ELF-1 (cell line): ENCODE measurements at regions not wholly inside any gene's neighbourhood (a gene's known extent, or its start where the extent isn't known, plus 50 kb on each side); places are given as distances from the start of the nearest gene placed in this dataset.

Experiments used
- DNase-seq: peaks from one replicate; pipeline ENCODE4 v3.0.0-alpha.2; 2016; ENCODE audit warnings: low read depth, low spot score

DNA sequence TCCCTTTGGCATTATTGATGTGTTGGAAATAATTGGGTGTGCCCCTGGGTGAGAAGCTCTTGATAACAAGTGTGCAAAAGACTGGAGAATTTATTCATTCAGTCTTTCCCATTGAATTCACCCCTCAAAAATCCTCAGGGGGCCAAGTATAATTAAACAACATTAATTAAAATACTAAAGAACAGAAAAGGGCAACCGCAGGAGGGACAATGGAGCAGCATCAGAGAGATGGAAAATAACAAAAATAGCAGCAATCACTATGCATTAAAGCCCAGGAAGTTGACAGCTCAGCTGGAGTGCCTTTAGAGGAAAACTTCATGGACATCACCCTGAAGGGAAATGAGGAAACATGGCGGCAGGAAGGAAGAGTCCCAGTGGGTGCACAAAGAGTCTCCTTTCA lies 227.6 kb downstream of the MINAR1 start:
- no peak for DNase-seq

DNA sequence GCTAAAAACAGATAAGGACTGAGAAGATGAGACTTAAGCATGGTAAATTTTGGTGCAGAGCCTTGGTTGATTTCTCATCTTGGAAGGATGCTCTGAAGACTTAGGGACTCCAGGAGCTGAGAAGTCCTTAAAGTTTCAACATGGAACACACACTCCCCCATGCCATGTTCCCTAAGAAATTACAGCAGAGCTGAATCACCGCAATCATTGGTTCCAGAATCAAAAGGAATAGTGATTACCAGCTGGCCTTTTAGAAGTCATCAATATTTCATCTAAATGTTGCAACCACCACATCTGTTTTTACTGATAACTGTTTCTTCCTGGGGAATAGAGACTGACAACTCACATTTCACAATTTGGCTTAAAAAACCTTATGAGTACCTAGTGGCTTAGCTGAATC lies 229.3 kb downstream of the MINAR1 start:
- no peak for DNase-seq

DNA sequence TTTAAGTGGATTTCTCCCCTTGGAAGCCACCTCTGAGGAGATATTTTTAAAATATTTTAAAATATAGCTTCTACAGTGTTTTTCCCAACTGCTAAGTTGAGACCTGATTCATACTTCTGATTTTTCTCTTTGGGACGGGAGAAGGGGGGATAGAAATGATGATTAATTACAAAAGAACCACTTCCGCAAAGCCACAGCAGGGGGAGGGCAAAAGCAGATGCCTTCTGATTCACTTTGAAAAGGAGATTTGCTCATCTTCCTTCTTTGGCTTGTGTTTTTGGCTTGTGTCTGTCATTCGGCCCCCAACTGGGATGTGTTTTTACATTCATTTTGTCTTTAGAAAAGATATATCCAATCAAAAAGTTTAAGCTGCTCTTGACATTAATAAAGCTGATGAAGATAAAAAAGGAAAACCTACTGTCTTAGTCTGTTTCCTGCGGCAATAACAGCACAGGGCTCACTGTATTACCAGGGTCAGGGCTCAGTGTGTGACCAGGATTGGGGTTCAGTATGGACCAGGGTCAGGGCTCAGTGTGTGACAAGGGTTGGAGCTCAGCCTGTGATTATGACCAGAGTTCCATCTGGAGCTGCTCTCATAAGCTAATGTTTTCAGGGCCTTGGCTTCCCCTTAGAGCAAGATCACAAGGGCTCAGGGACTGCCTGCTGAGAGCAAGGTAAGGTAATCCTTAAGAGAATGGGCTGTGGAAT lies 223.2 kb downstream of the MTHFS start:
- peak; percentile 14 for DNase-seq

DNA sequence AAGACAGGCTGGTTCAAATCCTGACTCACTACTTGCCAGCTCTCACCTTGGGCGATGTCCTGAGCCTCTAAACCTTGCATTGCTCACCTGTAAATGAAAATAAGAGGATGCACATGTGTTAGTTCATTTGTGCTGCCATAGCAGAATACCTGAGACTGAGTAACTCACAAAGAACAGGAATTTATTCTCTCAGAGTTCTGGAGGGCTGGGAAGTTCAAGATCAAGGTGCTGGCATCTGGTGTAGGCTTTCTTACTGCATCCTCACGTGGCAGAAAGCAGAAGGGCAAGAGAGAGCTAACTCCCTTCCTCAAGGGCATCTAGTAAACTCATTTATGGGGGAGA lies 222.7 kb downstream of the MTHFS start:
- DNase-seq: no peak

DNA sequence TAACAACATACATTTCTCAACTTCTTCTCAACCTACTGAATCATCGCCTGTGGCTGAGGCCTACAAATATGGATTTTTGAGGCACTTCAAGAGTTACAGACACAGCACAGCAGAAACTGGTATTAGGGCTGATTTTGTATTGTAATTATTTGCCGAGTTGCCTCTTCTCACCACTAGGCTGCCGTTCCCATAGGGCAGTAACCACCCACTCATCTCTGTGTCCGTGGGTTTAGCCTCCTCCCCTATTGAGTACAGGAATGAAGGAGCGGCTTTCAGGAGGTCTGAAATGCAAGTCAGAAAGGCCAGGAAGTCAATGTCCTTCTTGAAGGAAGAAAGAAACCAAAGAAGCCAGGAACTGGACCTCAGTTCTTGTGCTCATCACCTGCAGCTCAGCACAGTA lies 220.8 kb downstream of the MTHFS start:
- no peak for DNase-seq

DNA sequence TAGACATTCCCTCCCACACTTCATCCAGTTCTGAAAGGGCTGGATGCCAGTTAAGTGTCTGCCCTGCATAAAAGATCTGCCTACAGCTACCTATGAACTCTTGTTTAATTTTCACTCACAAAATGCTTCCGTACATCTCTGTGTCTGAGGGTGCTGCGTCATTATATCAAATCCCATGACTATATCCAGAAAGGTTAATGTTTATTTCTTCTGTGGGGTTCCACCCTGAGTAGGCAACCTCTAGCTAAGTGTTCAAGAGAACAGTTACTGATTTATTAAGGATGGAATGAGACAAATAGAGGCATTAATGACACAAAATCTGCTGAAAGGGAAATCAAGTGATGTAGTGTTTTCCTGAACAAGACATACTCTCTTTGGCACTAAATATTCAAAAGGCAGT lies 220.2 kb downstream of the MTHFS start:
- no peak for DNase-seq

DNA sequence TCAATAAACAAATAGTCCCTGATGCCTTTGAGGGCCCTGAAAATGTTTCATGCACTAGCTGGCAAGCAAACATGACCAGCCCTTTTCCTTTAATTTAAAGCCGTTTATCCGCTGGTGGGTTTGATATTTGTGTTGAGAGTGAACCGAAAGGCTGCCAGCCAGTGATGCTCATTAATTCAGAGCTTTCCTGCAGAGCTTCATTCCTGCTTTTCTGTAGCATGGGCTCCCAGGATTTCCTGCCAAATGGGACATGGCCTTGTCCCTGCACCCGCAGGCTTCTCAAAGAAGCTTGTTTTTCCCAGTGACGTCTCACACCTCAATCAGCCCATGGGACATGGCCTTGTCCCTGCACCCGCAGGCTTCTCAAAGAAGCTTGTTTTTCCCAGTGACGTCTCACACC lies 219.6 kb downstream of the MTHFS start:
- no peak for DNase-seq

DNA sequence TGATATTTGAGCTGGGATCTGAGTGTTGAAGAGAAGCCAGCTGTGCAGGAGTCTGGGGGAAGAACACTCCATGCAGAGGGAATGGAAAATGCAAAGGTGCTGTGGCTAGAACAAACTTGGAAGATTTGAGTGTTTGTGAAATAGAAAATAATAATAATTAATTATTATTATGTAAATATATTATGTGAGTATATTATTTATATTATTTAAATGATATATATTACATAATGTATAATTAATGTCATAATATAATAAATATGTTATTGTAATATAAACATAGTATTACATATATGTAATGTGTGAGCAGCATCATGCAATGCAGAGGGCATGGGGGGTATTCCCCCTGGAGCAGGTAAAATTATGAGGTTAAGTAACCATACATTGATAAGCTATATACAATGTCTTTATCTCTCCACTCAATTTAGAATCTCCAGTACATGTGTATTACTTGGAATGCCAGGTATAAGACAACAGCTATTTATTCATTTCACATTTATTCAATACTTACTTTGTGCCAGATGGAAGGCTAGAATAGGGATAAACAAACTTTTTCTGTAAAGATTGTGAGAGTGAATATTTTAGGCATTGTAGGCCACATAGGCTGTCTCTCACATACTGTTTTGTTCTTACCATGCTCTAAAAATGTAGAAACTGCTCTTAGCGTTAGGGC lies 218.6 kb downstream of the MTHFS start:
- DNase-seq: no peak

DNA sequence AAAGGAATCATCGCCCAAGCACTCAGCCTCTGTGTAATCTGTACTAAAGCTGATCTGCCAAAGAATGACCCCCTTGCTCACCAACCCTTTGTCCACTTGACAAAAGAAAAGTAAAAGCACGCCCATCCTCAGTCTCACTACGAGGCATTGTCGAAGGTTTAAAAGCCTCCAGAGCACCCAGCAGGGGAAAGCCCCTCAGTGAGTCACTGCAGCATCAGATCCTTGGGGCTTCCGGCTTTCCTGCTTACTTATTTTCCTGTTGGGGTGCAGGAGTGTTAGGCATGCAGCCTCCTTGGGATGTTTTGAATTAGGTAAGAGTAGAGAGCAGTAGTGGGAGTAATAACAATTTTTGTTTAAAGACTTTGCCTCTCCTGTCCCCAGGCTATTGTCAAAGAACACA lies 216.1 kb downstream of the MTHFS start:
- DNase-seq: peak; percentile 43

DNA sequence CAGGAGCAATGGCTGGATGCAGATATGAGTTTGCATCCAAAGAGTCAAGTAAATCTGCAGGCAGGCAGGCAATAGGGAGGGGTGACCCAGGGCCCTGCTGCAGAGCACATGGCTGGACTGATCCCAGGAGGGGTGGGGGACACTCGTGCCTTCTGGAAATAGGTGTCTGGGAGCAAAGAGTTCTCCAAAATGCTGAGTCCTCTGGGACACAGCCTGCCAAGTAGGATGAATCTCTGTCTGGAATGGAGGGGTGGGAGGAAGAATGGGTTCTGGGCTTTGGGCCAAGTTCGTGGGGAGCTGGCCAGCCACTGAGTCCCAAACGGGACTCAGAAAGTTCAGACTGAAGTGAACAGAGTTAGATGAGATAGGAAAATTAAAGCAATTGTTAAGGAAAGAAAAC lies 214.5 kb downstream of the MTHFS start:
- DNase-seq: no peak

DNA sequence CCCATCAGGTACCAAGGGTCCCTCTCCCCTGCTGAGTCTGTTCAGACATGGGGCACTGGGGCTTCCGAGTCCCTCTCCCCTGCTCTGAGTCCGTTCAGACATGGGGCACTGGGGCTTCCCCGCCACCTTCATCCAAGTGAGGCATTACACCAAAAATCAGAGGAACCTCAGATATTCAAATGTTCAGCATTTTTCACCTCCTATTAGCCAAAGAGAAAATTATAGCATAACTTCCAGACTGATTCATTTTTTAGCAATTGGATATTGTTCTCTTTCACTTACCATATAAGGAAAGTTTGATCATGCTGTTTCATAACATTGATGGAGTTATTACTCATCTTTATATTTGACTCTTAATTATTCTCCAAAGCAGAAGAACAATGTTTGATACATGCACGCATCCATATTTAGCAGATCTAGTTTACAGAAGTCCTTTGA lies 213.9 kb downstream of the MTHFS start:
- DNase-seq: no peak

DNA sequence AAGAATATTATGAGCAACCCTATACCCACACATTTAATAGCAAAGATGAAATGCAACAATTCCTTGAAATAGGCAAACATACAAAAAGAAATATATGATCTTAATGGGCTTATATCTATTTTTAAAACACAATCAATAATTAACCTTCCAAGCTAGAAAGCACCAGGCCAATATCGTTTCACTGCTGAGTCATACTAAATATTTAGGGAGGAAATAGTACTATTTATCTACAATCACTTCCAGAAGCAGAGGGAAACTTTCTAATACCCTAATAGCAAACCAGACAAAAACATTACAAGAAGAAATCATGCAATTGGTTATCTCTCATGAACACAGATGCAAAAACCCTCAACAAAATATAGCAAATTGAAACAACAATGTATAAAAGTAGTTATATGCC lies 207.8 kb downstream of the MTHFS start:
- no peak for DNase-seq

DNA sequence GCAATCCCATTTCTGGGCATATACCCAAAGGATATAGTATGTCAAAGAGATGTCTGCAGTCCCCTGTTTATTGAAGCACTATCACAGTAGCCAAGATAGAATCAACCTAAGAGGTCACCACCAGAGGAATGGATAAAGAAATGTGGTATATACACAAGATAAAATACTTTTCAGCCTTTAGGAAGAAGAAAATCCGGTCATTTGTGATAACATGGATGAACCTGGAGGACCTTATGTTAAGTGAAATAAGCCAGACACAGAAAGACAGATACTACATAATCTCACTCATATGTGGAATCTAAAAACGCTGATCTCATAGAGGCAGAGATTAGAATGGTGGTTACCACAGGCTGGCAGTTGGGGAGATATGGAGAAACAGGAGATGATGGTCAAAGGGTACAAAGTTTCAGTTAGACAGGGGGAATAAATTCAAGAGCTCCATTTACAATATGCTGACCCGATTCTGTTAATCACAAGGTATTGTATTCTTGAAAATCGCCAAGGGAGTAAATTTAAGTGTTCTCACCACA lies 195.8 kb downstream of the MTHFS start:
- DNase-seq: no peak

DNA sequence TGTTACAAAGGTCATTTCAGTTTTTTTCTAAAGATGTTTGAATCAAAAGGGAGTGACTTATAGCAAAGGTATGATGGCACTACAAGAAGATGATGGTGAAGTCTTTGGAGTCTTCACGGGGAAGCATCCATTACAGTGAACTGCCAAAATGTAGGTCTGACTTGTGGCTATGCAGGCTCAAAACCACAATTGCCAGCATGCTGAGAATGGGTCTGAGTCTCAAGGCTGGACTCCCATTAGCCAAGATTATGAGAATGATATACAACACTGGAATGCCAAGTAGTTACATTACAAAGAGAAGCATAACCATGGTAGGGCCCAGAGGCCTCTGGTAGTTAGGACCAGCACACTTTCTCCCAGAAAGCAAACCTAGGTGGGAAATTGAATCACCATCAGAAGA lies 194.2 kb downstream of the MTHFS start:
- no peak for DNase-seq

DNA sequence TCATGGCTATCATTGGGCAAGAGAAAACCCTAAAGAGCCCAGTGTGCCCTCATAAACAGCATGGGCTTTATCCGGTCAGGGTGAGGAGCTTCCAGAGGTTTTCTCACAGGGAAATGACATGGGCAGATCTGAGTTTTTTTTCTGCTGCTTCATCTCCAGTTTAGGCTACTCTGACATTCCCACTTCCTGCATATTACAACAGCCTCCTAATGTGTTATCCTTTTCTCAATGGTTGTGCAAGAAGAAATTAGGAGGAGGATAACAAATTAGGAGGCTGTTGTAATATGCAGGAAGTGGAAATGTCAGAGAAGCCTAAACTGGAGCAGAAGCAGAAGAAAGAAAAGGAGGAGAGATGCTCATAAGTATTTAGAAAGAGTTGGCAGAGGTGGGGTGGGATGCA lies 175.6 kb downstream of the MTHFS start:
- DNase-seq: no peak

DNA sequence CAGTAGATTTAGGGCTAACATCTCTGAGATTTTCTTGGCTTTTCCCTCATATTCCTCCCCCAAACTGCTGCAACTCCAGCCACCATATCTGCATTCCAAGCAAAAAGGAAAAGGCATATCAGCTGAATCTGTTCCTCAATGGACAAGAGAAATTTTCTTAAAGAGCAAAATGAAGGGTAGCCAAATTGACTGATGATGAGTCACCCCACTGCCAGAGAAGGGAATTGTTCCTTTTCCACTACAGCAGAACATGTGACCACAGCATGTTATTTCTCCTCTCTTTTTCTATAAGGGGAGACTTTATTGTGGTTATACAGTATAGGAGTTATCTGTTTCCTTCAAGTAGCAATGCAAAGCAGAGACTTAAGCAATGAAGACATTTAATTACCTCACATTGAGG lies 172.5 kb downstream of the MTHFS start:
- no peak for DNase-seq

DNA sequence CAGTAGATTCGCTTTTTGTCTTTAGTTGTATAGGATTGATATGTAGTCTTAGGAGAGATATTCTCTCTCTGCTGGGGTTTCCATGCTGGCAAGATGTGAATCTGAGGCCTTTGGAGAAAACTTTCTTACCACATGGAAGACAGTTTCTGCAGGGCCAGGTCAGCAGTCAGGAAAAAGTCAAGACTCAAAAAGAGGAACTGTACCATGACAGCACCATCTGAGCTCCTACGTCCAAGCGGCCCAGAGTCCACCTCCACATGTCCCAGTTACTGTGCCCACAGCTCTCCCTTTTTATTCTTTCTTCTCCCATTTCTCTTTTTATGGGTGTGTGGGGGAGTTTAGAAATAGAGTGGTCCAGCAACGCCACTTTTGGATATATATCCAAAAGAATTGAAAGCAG lies 172.0 kb downstream of the MTHFS start:
- no peak for DNase-seq

DNA sequence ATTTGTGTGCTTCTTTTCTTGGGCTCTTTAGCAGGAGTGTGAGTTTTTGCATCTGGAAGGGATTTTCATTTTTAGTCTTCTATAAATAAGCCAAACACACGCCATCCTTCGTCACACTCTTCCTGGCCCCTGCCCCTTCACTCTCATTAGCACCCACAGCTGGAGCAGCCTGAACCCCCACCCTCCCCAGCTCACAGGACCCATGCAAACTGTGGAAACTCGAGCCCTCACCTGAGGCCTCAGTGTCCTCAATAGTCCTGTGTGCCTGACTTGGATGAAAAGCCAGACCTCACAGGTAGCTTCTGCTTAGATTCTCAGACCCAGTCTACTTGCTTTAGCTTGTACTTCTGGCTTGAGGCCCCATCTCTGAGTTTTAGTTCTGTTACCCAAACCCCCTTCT lies 167.9 kb downstream of the MTHFS start:
- DNase-seq: no peak

DNA sequence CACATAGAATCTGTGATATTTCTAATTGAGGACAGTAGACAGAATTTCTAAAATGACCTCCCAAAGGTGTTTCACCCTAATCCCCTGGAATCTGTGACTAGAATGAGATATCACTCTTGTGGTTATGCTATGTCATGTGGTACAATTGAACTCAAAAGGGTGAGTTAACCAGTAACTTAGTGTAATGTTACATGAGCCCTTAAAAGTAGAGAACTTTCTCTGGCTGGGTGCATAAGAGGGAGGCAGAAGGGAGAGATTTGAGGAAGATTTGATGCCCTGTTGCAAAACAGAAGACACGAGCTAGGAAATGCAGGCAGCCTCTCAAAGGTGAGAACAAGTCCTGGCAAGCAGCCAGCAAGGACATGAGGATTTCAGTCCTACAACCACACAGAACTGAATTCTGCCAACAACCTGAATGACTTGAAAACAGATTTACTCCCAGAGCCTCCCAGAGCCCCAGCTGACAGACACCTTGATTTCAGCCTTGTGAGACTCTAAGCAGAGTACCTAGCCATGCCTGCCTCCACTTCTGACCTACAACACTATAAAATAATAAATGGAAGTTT lies 160.3 kb downstream of the MTHFS start:
- no peak for DNase-seq

DNA sequence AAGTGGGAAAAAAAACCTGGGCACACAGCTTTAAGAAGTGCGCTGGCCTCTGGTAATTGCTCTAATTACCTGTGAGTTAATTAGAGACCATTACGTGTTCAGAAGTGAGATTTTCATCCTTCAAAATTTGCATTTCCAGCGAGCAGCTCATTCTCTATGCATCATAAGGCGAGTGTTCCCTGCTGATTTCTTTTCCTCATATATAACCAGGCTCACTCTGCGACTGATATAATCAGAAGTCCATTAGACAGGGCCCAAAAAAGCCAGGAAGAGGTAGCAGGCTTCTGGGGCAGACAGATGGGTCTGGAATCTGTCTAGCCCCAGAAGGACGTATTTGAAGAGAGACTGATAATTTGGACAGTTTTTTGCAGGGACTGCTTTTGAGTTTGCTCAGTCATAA lies 158.7 kb downstream of the MTHFS start:
- no peak for DNase-seq

DNA sequence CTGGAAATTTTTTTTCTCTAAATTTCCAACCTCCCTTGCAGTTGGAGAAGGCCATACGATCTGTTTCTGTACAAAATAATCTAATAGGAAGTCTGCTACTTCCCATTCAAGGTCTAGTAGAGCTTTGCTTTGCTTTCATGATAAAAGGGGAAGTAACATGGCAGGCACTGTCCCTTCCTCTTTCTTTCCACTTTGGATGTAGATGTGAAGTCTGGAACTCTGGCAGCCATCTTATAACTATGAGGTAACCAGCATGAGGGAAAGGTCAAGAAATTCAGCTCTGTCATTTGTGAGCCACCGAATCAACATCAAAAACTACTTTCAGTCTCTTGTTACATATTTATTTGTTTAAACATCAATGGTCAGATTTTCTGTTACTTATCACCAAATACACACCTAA lies 156.3 kb downstream of the MTHFS start:
- DNase-seq: no peak

DNA sequence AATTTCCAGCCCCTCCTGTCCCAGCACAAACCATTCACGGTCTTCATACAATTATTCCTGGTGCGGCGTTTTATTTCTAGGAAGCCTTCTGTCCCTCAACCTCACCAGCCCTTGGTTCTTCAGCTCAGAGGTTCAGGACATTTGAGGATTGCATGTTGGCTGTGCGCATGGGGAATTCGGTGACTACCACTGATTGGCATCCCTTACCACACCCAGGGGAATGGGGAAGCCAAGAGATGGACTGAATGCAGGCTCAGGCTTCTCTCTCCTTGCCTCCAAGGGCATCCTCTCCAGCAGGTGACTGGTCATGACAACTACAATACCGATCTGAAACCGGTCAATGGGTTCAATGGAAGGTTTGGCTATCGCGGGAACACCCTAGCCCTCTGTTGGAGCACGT lies 153.8 kb downstream of the MTHFS start:
- no peak for DNase-seq

DNA sequence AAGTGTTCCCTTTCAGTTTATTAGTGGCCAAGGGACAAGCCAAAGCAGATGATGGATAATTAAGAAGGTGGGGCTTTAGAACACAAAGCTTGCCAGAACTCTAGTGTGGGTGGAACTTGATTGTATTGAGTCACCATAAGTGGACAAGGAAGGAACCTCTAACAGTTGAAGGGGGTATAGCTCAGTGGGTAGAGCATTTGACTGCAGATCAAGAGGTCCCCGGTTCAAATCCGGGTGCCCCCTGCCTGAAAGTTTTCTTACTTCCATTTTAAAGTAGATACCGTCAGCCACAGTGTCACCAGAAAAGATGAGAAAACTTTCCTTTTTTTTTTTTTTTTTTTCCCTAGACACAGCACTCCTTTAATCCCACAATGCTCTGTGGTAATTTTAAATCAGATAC lies 152.3 kb downstream of the MTHFS start:
- DNase-seq: peak; percentile 6
